Nucleus accumbens (tissue), 56 donors: ENCODE measurements at regions not wholly inside any gene's neighbourhood (a gene's known extent, or its start where the extent isn't known, plus 50 kb on each side); places are given as distances from the start of the nearest gene placed in this dataset.
A peak's percentile ranks its signal among the peaks of the same experiment; 100 is the strongest.

Source experiments
- DNase-seq, 56 donors: peaks; one replicate each; lab custom pipeline; 2025; lab: John Stamatoyannopoulos, UW

- no peak for DNase-seq
These were observed 329.9 kb downstream of the FOXO1 start for GRCh38 chr13:40336228-40337221.

GRCh38 chr13:40337651-40338050 is 328.8 kb downstream of the FOXO1 start:
- no peak for DNase-seq

GRCh38 chr13:40338217-40338616 is 328.2 kb downstream of the FOXO1 start:
- no peak for DNase-seq

GRCh38 chr13:40340368-40341095 is 325.9 kb downstream of the FOXO1 start:
- DNase-seq, result no peak

- DNase-seq, result no peak
These were observed 325.4 kb downstream of the FOXO1 start for GRCh38 chr13:40341096-40341471.

- no peak for DNase-seq
These were observed 324.9 kb downstream of the FOXO1 start for GRCh38 chr13:40341501-40341900.

- DNase-seq, result no peak
These were observed 324.0 kb downstream of the FOXO1 start for GRCh38 chr13:40342461-40342860.

GRCh38 chr13:40342901-40343300 is 323.5 kb downstream of the FOXO1 start:
- DNase-seq, result no peak

- no peak for DNase-seq
These were observed 322.7 kb downstream of the FOXO1 start for GRCh38 chr13:40343550-40344269.

- DNase-seq, result peak in 1 of 56 donors; percentile 5
These were observed 321.9 kb downstream of the FOXO1 start for GRCh38 chr13:40344270-40345148.

GRCh38 chr13:40345149-40345514 is 321.3 kb downstream of the FOXO1 start:
- no peak for DNase-seq

GRCh38 chr13:40345654-40346372 is 320.6 kb downstream of the FOXO1 start:
- DNase-seq, result peak in 5 of 56 donors; percentile 6 to 29 (median 13)

- no peak for DNase-seq
These were observed 319.8 kb downstream of the FOXO1 start for GRCh38 chr13:40346592-40346991.

GRCh38 chr13:40348096-40348679 is 318.3 kb downstream of the FOXO1 start:
- peak in 3 of 56 donors; percentile 5 to 13 (median 11) for DNase-seq

- no peak for DNase-seq
These were observed 316.0 kb downstream of the FOXO1 start for GRCh38 chr13:40350283-40350992.

GRCh38 chr13:40351537-40352379 is 314.7 kb downstream of the FOXO1 start:
- peak in 5 of 56 donors; percentile 56 to 70 (median 64) for DNase-seq

- peak in 48 of 56 donors; percentile 16 to 83 (median 47) for DNase-seq
These were observed 314.1 kb downstream of the FOXO1 start for GRCh38 chr13:40352380-40352778.
